MM.1S (cell line): ENCODE measurements at regions not wholly inside any gene's neighbourhood (a gene's known extent, or its start where the extent isn't known, plus 50 kb on each side); places are given as distances from the start of the nearest gene placed in this dataset.

Source experiments
- DNase-seq: peaks from one replicate; pipeline ENCODE4 v3.0.0-alpha.2; 2015
- H2AFZ ChIP-seq: fragments of 300-600 bp; sonication (generic); 2 replicates; pipeline ENCODE4 v1.6.0; 2016; ENCODE audit warnings: antibody characterized with exemption, low read length
- H3F3A ChIP-seq: fragments of 300-600 bp; sonication (generic); 2 replicates; pipeline ENCODE4 v1.6.1; 2016; ENCODE audit warnings: mild to moderate bottlenecking, antibody characterized with exemption, low read length, moderate library complexity, mixed read lengths; ENCODE audit not compliant: insufficient read depth
- H3K27ac ChIP-seq: fragments of 300-600 bp; sonication (generic); 2 replicates; pipeline ENCODE4 v1.5.1; 2016; ENCODE audit warnings: mild to moderate bottlenecking, low read length
- H3K27me3 ChIP-seq: fragments of 300-600 bp; sonication (generic); replicated peaks from 2 replicates; pipeline ENCODE4 v1.6.0; 2016; ENCODE audit warnings: low read length; ENCODE audit not compliant: insufficient read depth
- H3K36me3 ChIP-seq: fragments of 300-600 bp; sonication (generic); replicated peaks from 2 replicates; pipeline ENCODE4 v1.6.1; 2016; ENCODE audit warnings: mild to moderate bottlenecking, low read length, mixed read lengths; ENCODE audit not compliant: insufficient read depth
- H3K4me1 ChIP-seq: fragments of 300-600 bp; sonication (generic); 2 replicates; pipeline ENCODE4 v1.6.1; 2016; ENCODE audit warnings: low read length, mixed read lengths
- H3K4me2 ChIP-seq: fragments of 300-600 bp; sonication (generic); 2 replicates; pipeline ENCODE4 v1.6.0; 2016; ENCODE audit warnings: low read depth, low read length
- H3K4me3 ChIP-seq: fragments of 300-600 bp; sonication (generic); 2 replicates; pipeline ENCODE4 v1.5.1; 2016; ENCODE audit warnings: low read length, mixed read lengths
- H3K79me2 ChIP-seq: fragments of 300-600 bp; sonication (generic); 2 replicates; pipeline ENCODE4 v1.6.1; 2016; ENCODE audit warnings: mixed run types, low read length, mixed read lengths
- H3K9ac ChIP-seq: fragments of 300-600 bp; sonication (generic); 2 replicates; pipeline ENCODE4 v1.6.1; 2016; ENCODE audit warnings: low read length, mixed read lengths
- H3K9me2 ChIP-seq: fragments of 300-600 bp; sonication (generic); replicated peaks from 2 replicates; pipeline ENCODE4 v1.6.1; 2016; ENCODE audit warnings: mild to moderate bottlenecking, low read length, mixed read lengths; ENCODE audit not compliant: insufficient read depth
- H3K9me3 ChIP-seq: fragments of 300-600 bp; sonication (generic); replicated peaks from 2 replicates; pipeline ENCODE4 v1.6.1; 2016; ENCODE audit warnings: mild to moderate bottlenecking, low read length, mixed read lengths; ENCODE audit not compliant: insufficient read depth
- H4K20me1 ChIP-seq: fragments of 300-600 bp; sonication (generic); 2 replicates; pipeline ENCODE4 v1.6.1; 2016; ENCODE audit warnings: mild to moderate bottlenecking, low read length, moderate library complexity, mixed read lengths; ENCODE audit not compliant: insufficient read depth
- CTCF ChIP-seq: fragments of 300-600 bp; sonication (generic); IDR thresholded peaks from 2 replicates; pipeline ENCODE4 v1.5.1; 2016; ENCODE audit warnings: antibody characterized with exemption, low read length, mixed read lengths
- EZH2 ChIP-seq: fragments of 300-600 bp; sonication (generic); optimal IDR thresholded peaks from 2 replicates; pipeline ENCODE3; 2017; ENCODE audit warnings: low read depth, mild to moderate bottlenecking, antibody characterized with exemption, low read length, mixed read lengths
- EZH2phosphoT487 ChIP-seq: fragments of 300-600 bp; sonication (generic); IDR thresholded peaks from 2 replicates; pipeline ENCODE4 v1.6.1; 2018; ENCODE audit warnings: antibody characterized with exemption, low read length

- no peak overlapping the region for H2AFZ ChIP-seq
- no peaks in the 10 kb centered on the region for H3K79me2 ChIP-seq
- H3K9me2 ChIP-seq = no peaks in the 10 kb centered on the region
- no peaks in the 10 kb centered on the region for H3K9me3 ChIP-seq
- H3K27ac ChIP-seq = no peak overlapping the region
- H3K27me3 ChIP-seq = no peaks in the 10 kb centered on the region
- no peak overlapping the region for H3K4me2 ChIP-seq
- H3K4me3 ChIP-seq = no peak overlapping the region
- no peaks in the 10 kb centered on the region for H3F3A ChIP-seq
- TF ChIP-seq CTCF (no peak), EZH2 (no peak), EZH2phosphoT487 (no peak)
- H3K4me1 ChIP-seq = no peaks in the 10 kb centered on the region
- no peaks in the 10 kb centered on the region for H3K36me3 ChIP-seq
- H3K9ac ChIP-seq = no peak overlapping the region
- DNase-seq = no peak
- H4K20me1 ChIP-seq = no peaks in the 10 kb centered on the region
Observed at GRCh38 chr2:126978333-126978732, 79.6 kb downstream of the TEX51 start.

- Histone ChIP-seq H3K36me3 (no peaks in the 10 kb centered on the region), H3K27me3 (no peaks in the 10 kb centered on the region), H3K4me1 (no peaks in the 10 kb centered on the region), H3F3A (no peaks in the 10 kb centered on the region), H2AFZ (no peak overlapping the region), H3K4me2 (no peak overlapping the region), H3K27ac (no peak overlapping the region), H3K79me2 (no peaks in the 10 kb centered on the region), H3K4me3 (no peak overlapping the region), H3K9me2 (no peaks in the 10 kb centered on the region), H3K9me3 (no peaks in the 10 kb centered on the region), H3K9ac (no peak overlapping the region), H4K20me1 (no peaks in the 10 kb centered on the region)
- no peak for DNase-seq
- no peak for TF ChIP-seq EZH2phosphoT487
- TF ChIP-seq CTCF = no peak
- TF ChIP-seq EZH2 = no peak
Observed at GRCh38 chr2:126979039-126980003, 80.6 kb downstream of the TEX51 start.

- H3K9me2 ChIP-seq = no peaks in the 10 kb centered on the region
- H2AFZ ChIP-seq = no peak overlapping the region
- H3K79me2 ChIP-seq = no peaks in the 10 kb centered on the region
- no peaks in the 10 kb centered on the region for H4K20me1 ChIP-seq
- H3K4me1 ChIP-seq = no peaks in the 10 kb centered on the region
- H3K9me3 ChIP-seq = no peaks in the 10 kb centered on the region
- H3K4me2 ChIP-seq = no peak overlapping the region
- H3K36me3 ChIP-seq = no peaks in the 10 kb centered on the region
- no peaks in the 10 kb centered on the region for H3F3A ChIP-seq
- H3K27me3 ChIP-seq = no peaks in the 10 kb centered on the region
- DNase-seq = no peak
- H3K4me3 ChIP-seq = no peak overlapping the region
- H3K27ac ChIP-seq = no peak overlapping the region
- no peak for TF ChIP-seq EZH2
- no peak for TF ChIP-seq EZH2phosphoT487
- no peak for TF ChIP-seq CTCF
- no peak overlapping the region for H3K9ac ChIP-seq
Observed at GRCh38 chr2:126981476-126981875, 82.8 kb downstream of the TEX51 start.
